Stomach (tissue), 8 donors: ENCODE measurements at regions not wholly inside any gene's neighbourhood (a gene's known extent, or its start where the extent isn't known, plus 50 kb on each side); places are given as distances from the start of the nearest gene placed in this dataset.
A peak's percentile ranks its signal among the peaks of the same experiment; 100 is the strongest.

Experiments used
- DNase-seq, 2 donors: peaks; one replicate each; pipeline versions ENCODE4 v3.0.0 to v3.0.0-alpha.2; 2013 to 2019
- H3K27ac ChIP-seq, 5 donors: fragments of 200-600 bp in 4 of 5; sonication (generic) in 4 of 5; one replicate each; pipeline ENCODE4 v1.5.1; 2013 to 2019; ENCODE audit warnings: mild to moderate bottlenecking in 1 of 5, moderate library complexity in 1 of 5
- H3K27me3 ChIP-seq, 3 donors: fragments of 200-600 bp; sonication (generic); one replicate each; pipeline ENCODE4 v1.5.1; 2017 to 2019; ENCODE audit warnings: mixed run types in 1 of 3
- H3K36me3 ChIP-seq, 4 donors: fragments of 200-600 bp; sonication (generic); 1 replicate in 3 of 4; 2 replicates in 1 of 4; pipeline ENCODE4 v1.5.1; 2016 to 2019
- H3K4me1 ChIP-seq, 4 donors: fragments of 200-600 bp; sonication (generic); one replicate each; pipeline ENCODE4 v1.5.1; 2016 to 2019
- H3K4me3 ChIP-seq, 4 donors: fragments of 200-600 bp; sonication (generic) in 3 of 4; one replicate each; pipeline ENCODE4 v1.5.1; 2016 to 2019; ENCODE audit warnings: mild to moderate bottlenecking in 1 of 4
- H3K9me3 ChIP-seq, 4 donors: fragments of 200-600 bp; sonication (generic); one replicate each; pipeline ENCODE4 v1.5.1; 2016 to 2019
- CTCF ChIP-seq, 7 experiments: fragments of 450-650 bp in 4 of 7; fragments of 200-600 bp in 3 of 7; sonication (generic) in 3 of 7; IDR thresholded peaks; one replicate each; pipeline ENCODE4 v1.5.1; 2016 to 2019; ENCODE audit warnings: antibody characterized with exemption in 7 of 7, control low read depth in 2 of 7, mild to moderate bottlenecking in 1 of 7
- EP300 ChIP-seq: sonication (generic); formaldehyde crosslinking; IDR thresholded peaks from one replicate; pipeline ENCODE4 v1.6.1; 2017; ENCODE audit warnings: antibody characterized with exemption
- POLR2A ChIP-seq, 4 donors: fragments of 450-650 bp; IDR thresholded peaks; one replicate each; pipeline ENCODE4 v1.6.1; 2016; ENCODE audit warnings: antibody characterized with exemption in 4 of 4, control low read depth in 2 of 4, mild to moderate bottlenecking in 1 of 4, moderate library complexity in 1 of 4
- POLR2AphosphoS5 ChIP-seq, 3 donors: sonication (generic); formaldehyde crosslinking; IDR thresholded peaks; one replicate each; pipeline ENCODE4 v1.6.1; 2016; ENCODE audit warnings: antibody characterized with exemption in 3 of 3
- WGBS, 5 donors: extraction: QIAGEN DNeasy Blood & Tissue Kit in 3 of 5; methylation state at CpG; one replicate each; pipeline versions ENCODE4 v1.1.5 to v1.1.7; 2013 to 2018; 5-methylcytosine and 5-hydroxymethylcytosine counted together
- intact Hi-C: fragments of 100-400 bp; cut with DNase I; formaldehyde crosslinking; loops from one replicate; pipeline ENCODE4 v1.15.1; 2023; ENCODE audit warnings: low total_unique reads
- donor health status: healthy with polysubstance abuse.
- donor health status: Bipolar disorder and iron deficiency.
- donor health status: healthy.

DNA sequence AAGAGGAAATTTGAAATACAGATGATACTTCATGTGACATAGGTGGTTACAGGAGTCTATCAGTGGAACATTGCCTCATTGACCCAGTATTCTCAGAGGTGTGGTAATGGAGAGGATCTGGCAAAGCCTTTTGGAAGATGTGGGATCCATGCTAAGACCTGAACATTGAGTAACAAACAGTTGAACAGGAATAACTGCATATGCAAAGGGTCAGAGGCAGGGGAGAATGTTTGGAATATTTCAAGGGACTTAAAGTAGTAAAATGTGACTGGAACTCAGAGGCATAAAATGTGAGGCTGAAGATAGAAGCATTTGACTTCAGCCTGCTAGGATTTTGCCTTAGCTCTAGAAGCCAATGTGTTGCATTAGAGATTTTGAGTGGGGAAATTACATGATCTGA is 300.2 kb upstream of the ETAA1 start:
- intact Hi-C loops: no loop called here

GRCh38 chr2:67103157-67103556 is 294.0 kb upstream of the ETAA1 start:
- no peaks in the 10 kb centered on the region for H3K36me3 ChIP-seq
- DNase-seq: no peak
- TF ChIP-seq POLR2AphosphoS5 (IDR thresholded peaks at IDR 0.05): no peak
- no peak for TF ChIP-seq POLR2A (IDR thresholded peaks at IDR 0.05)
- no peak for TF ChIP-seq EP300
- TF ChIP-seq CTCF (IDR thresholded peaks at IDR 0.05): no peak
- no peak overlapping the region for H3K27ac ChIP-seq
- intact Hi-C loops: no loop called here
- no peaks in the 10 kb centered on the region for H3K27me3 ChIP-seq
- H3K4me1 ChIP-seq: no peaks in the 10 kb centered on the region
- H3K4me3 ChIP-seq: no peak overlapping the region
- peaks cover 0 to 37% (median 15%) of the 10 kb centered on the region in 4 donors for H3K9me3 ChIP-seq

More for the DNA sequence above, 300.2 kb upstream of the ETAA1 start:
- Histone ChIP-seq H3K36me3 (no peaks in the 10 kb centered on the region), H3K27ac (no peak overlapping the region), H3K4me3 (no peak overlapping the region), H3K9me3 (no peaks in the 10 kb centered on the region), H3K4me1 (no peaks in the 10 kb centered on the region), H3K27me3 (no peaks in the 10 kb centered on the region)
- TF ChIP-seq POLR2AphosphoS5 (IDR thresholded peaks at IDR 0.05) (no peak), CTCF (IDR thresholded peaks at IDR 0.05) (no peak), EP300 (no peak), POLR2A (IDR thresholded peaks at IDR 0.05) (no peak)
- no peak for DNase-seq

DNA sequence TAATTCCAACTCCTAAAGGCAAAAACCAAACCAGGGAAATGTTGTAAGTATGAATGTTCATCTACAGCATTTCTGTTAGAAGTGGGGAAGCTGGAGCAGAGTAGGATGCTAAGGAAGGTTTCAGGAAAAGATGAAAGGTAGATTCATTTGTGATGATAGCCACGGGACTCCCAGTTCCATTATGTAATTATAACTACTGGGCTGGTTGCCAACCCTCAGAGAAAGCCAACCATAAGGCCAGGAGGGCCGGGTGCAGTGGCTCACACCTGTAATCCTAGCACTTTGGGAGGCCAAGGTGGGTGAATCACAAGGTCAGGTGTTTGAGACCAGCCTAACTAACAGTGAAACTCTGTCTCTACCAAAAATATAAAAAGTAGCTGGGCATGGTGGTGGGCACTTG is 288.9 kb upstream of the ETAA1 start:
- no peaks in the 10 kb centered on the region for H3K27me3 ChIP-seq
- peaks cover 0 to 27% (median 15%) of the 10 kb centered on the region in 4 donors for H3K9me3 ChIP-seq
- no peak overlapping the region for H3K4me3 ChIP-seq
- H3K4me1 ChIP-seq: no peaks in the 10 kb centered on the region
- H3K36me3 ChIP-seq: no peaks in the 10 kb centered on the region
- DNase-seq: no peak
- intact Hi-C loops: no loop called here
- H3K27ac ChIP-seq: no peak overlapping the region
- no peak for TF ChIP-seq CTCF (IDR thresholded peaks at IDR 0.05)
- TF ChIP-seq POLR2A (IDR thresholded peaks at IDR 0.05): no peak
- TF ChIP-seq POLR2AphosphoS5 (IDR thresholded peaks at IDR 0.05): no peak
- no peak for TF ChIP-seq EP300
- WGBS, 5 donors: 11 to 26% (median 14%) methylated on average over 2 of the region's 2 CpGs

DNA sequence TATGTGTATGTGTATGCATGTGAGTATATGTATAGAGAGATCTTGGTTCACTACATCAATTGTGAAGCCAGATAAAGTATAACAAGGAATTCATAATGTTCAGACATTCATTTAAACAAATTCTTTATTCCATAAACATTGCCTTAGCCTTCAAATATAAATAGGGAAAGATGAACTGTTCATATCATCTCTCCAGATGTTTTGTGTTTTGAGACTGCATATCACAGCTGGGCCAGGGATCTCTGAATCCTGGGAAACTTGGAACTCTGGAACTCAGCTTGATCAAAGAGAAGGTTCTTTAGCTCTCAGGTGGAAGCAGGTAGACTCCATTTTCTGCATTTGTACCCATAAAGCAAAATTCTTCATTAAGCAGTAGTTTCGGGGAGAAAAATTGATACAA is 272.6 kb upstream of the ETAA1 start:
- WGBS, 5 donors: 83 to 96% (median 91%) methylated on average over 1 of the region's 1 CpG
- no peak for TF ChIP-seq POLR2A (IDR thresholded peaks at IDR 0.05)
- no peak for TF ChIP-seq POLR2AphosphoS5 (IDR thresholded peaks at IDR 0.05)
- Histone ChIP-seq H3K4me3 (no peak overlapping the region), H3K36me3 (no peaks in the 10 kb centered on the region), H3K9me3 (no peaks in the 10 kb centered on the region), H3K27me3 (no peaks in the 10 kb centered on the region), H3K27ac (no peak overlapping the region), H3K4me1 (no peaks in the 10 kb centered on the region)
- no peak for DNase-seq
- intact Hi-C loops: no loop called here

DNA sequence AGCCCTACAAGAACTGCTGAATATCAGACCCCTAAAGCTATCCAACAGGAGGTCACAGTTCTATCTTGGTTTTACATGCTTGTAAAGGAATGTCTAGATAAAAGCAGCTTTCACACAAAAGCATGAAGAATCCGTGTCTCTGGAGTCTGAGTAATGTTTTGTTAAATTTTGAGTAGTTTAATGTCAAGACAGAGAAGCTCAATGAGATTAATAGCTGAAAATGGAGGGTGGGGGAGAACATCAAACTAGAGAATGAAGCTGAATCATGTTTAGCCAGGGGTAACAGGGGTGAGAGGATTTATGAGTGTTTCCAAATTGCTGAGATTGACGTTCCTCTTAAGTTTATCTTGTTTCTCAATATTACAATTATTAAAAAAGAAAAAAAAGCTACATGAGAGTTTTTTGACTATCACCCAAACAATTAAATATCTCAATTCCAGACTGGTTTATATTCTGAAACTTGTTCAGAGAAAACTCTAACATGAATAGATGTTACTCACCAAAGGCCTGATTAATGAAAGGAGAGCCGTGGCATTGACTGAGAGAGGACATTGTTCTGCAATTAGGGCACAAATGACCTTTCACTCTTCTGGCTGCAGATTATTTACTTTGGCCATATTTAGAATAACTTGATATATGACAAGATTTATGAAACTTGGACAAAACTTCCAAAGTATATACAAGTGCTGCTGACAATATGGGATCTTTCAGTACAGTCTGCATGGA is 266.4 kb upstream of the ETAA1 start:
- peak in 1 of 2 donors; percentile 77 for DNase-seq
- no peak for TF ChIP-seq POLR2AphosphoS5 (IDR thresholded peaks at IDR 0.05)

More for the DNA sequence above, 266.4 kb upstream of the ETAA1 start:
- Histone ChIP-seq H3K27ac (no peak overlapping the region), H3K9me3 (no peaks in the 10 kb centered on the region), H3K4me3 (no peak overlapping the region), H3K4me1 (peaks cover 0 to 13% (median 0%) of the 10 kb centered on the region in 4 donors), H3K27me3 (no peaks in the 10 kb centered on the region), H3K36me3 (no peaks in the 10 kb centered on the region)
- intact Hi-C loops: no loop called here
- WGBS, 5 donors: 48 to 60% (median 49%) methylated on average over 3 of the region's 3 CpGs
